Panc1 (cell line): ENCODE measurements at regions not wholly inside any gene's neighbourhood (a gene's known extent, or its start where the extent isn't known, plus 50 kb on each side); places are given as distances from the start of the nearest gene placed in this dataset.

Experiments used
- CTCF ChIP-seq: fragments of 450-650 bp; IDR thresholded peaks from 2 replicates; pipeline ENCODE4 v1.5.1; 2017; ENCODE audit warnings: mild to moderate bottlenecking
- POLR2AphosphoS5 ChIP-seq: IDR thresholded peaks from 2 replicates; pipeline ENCODE4 v1.6.1; 2012; ENCODE audit warnings: mild to moderate bottlenecking, low read depth, low read length, moderate library complexity
- TF ChIP-seq, protein P1 (sequence below), 2 experiments: IDR thresholded peaks; 2 replicates each; pipeline ENCODE4 v1.6.1; 2011 to 2012; ENCODE audit warnings: low read depth in 2 of 2, control low read depth in 1 of 2, low read length in 1 of 2, mild to moderate bottlenecking in 1 of 2, moderate library complexity in 1 of 2; ENCODE audit not compliant: insufficient read depth in 1 of 2

DNA sequence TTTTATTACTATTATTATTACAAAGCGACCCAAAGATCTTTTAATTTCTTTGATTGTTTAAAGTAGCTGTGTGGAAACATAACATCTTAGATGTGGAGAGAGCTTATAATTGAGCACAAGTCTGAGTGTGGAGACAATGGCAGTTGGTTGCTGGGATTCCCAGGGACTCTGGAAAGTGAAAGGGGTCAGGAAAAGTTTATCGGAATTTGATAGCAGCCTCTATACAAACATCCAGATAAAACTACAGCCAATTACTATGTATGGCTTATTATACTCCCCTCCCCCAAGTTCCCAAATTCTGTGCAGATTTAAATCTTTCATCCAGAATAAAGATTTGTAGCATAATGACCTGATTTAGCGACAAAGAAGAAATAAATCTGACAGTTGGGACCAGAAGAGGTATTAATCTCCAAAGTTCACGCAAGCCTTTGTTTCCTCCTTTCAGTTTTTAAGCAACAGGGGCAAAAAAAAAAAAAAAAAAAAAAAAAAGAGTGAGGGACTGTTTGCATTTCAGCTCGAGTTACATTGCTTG is 121.4 kb upstream of the MAP3K7 start:
- TF ChIP-seq CTCF (no peak), POLR2AphosphoS5 (no peak)
- TF ChIP-seq, protein P1, sequence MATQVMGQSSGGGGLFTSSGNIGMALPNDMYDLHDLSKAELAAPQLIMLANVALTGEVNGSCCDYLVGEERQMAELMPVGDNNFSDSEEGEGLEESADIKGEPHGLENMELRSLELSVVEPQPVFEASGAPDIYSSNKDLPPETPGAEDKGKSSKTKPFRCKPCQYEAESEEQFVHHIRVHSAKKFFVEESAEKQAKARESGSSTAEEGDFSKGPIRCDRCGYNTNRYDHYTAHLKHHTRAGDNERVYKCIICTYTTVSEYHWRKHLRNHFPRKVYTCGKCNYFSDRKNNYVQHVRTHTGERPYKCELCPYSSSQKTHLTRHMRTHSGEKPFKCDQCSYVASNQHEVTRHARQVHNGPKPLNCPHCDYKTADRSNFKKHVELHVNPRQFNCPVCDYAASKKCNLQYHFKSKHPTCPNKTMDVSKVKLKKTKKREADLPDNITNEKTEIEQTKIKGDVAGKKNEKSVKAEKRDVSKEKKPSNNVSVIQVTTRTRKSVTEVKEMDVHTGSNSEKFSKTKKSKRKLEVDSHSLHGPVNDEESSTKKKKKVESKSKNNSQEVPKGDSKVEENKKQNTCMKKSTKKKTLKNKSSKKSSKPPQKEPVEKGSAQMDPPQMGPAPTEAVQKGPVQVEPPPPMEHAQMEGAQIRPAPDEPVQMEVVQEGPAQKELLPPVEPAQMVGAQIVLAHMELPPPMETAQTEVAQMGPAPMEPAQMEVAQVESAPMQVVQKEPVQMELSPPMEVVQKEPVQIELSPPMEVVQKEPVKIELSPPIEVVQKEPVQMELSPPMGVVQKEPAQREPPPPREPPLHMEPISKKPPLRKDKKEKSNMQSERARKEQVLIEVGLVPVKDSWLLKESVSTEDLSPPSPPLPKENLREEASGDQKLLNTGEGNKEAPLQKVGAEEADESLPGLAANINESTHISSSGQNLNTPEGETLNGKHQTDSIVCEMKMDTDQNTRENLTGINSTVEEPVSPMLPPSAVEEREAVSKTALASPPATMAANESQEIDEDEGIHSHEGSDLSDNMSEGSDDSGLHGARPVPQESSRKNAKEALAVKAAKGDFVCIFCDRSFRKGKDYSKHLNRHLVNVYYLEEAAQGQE (IDR thresholded peaks at IDR 0.05; ENCODE audit: insufficient read depth in 1 of 2, low read depth in 2 of 2, low read length in 1 of 2), result no peak
